Type B pancreatic cell (in vitro differentiated cells): ENCODE measurements at regions not wholly inside any gene's neighbourhood (a gene's known extent, or its start where the extent isn't known, plus 50 kb on each side); places are given as distances from the start of the nearest gene placed in this dataset.

Source experiments
- DNase-seq: peaks from one replicate; pipeline ENCODE4 v3.0.0; 2021; ENCODE audit warnings: mixed read lengths; ENCODE audit not compliant: unreplicated experiment; ENCODE audit errors: extremely low spot score
- H3K27ac Mint-ChIP-seq: 2 replicates; pipeline ENCODE4 v1.8.0; 2021; ENCODE audit warnings: mild to moderate bottlenecking, mixed read lengths
- H3K27me3 Mint-ChIP-seq: 2 replicates; pipeline ENCODE4 v1.8.0; 2021; ENCODE audit warnings: mixed read lengths
- H3K36me3 Mint-ChIP-seq: 2 replicates; pipeline ENCODE4 v1.8.0; 2021; ENCODE audit warnings: mixed read lengths
- H3K4me1 Mint-ChIP-seq: one replicate; pipeline ENCODE4 v1.8.0; 2021; ENCODE audit warnings: mixed read lengths; ENCODE audit not compliant: unreplicated experiment
- H3K4me3 Mint-ChIP-seq: 2 replicates; pipeline ENCODE4 v1.8.0; 2021; ENCODE audit warnings: mild to moderate bottlenecking, mixed read lengths
- H3K9me3 Mint-ChIP-seq: 2 replicates; pipeline ENCODE4 v1.8.0; 2021; ENCODE audit warnings: mixed read lengths
- TF ChIP-seq, protein P1 (sequence below): fragments of 200-600 bp; sonication (generic); conservative IDR thresholded peaks from 2 replicates; pipeline ENCODE4 v1.5.0; 2021; ENCODE audit warnings: antibody characterized with exemption, mild to moderate bottlenecking

- no peak for DNase-seq
- Mint-ChIP-seq H3K4me3 (no peak overlapping the region), H3K36me3 (no peaks in the 10 kb centered on the region), H3K27ac (no peak overlapping the region), H3K9me3 (peaks cover 7% of the 10 kb centered on the region), H3K27me3 (no peaks in the 10 kb centered on the region), H3K4me1 (peaks cover 10% of the 10 kb centered on the region)
- TF ChIP-seq, protein P1, sequence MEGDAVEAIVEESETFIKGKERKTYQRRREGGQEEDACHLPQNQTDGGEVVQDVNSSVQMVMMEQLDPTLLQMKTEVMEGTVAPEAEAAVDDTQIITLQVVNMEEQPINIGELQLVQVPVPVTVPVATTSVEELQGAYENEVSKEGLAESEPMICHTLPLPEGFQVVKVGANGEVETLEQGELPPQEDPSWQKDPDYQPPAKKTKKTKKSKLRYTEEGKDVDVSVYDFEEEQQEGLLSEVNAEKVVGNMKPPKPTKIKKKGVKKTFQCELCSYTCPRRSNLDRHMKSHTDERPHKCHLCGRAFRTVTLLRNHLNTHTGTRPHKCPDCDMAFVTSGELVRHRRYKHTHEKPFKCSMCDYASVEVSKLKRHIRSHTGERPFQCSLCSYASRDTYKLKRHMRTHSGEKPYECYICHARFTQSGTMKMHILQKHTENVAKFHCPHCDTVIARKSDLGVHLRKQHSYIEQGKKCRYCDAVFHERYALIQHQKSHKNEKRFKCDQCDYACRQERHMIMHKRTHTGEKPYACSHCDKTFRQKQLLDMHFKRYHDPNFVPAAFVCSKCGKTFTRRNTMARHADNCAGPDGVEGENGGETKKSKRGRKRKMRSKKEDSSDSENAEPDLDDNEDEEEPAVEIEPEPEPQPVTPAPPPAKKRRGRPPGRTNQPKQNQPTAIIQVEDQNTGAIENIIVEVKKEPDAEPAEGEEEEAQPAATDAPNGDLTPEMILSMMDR = no peak
Measured at GRCh38 chr10:3446221-3446620, 273.6 kb upstream of the PITRM1 start.

GRCh38 chr10:3445648-3446047, 273.1 kb upstream of the PITRM1 start:
- Mint-ChIP-seq H3K27ac (no peak overlapping the region), H3K4me1 (peaks cover 10% of the 10 kb centered on the region), H3K9me3 (peaks cover 7% of the 10 kb centered on the region), H3K27me3 (no peaks in the 10 kb centered on the region), H3K4me3 (no peak overlapping the region), H3K36me3 (no peaks in the 10 kb centered on the region)
- TF ChIP-seq, protein P1 = no peak
- DNase-seq = no peak

GRCh38 chr10:3442451-3442990, 269.9 kb upstream of the PITRM1 start:
- Mint-ChIP-seq H3K27me3 (no peaks in the 10 kb centered on the region), H3K4me1 (peaks cover 10% of the 10 kb centered on the region), H3K36me3 (no peaks in the 10 kb centered on the region), H3K9me3 (peaks cover 7% of the 10 kb centered on the region), H3K4me3 (no peak overlapping the region), H3K27ac (no peak overlapping the region)
- no peak for DNase-seq
- TF ChIP-seq, protein P1 = no peak

GRCh38 chr10:3439183-3439582, 266.6 kb upstream of the PITRM1 start:
- no peak overlapping the region for H3K4me3 Mint-ChIP-seq
- TF ChIP-seq, protein P1 = no peak
- no peak overlapping the region for H3K27ac Mint-ChIP-seq
- no peaks in the 10 kb centered on the region for H3K27me3 Mint-ChIP-seq
- no peaks in the 10 kb centered on the region for H3K36me3 Mint-ChIP-seq
- peaks cover 7% of the 10 kb centered on the region for H3K9me3 Mint-ChIP-seq
- no peaks in the 10 kb centered on the region for H3K4me1 Mint-ChIP-seq
- DNase-seq = no peak

- DNase-seq = no peak
- Mint-ChIP-seq H3K9me3 (peaks cover 7% of the 10 kb centered on the region), H3K36me3 (no peaks in the 10 kb centered on the region), H3K27me3 (no peaks in the 10 kb centered on the region), H3K4me1 (no peaks in the 10 kb centered on the region), H3K4me3 (no peak overlapping the region), H3K27ac (no peak overlapping the region)
- TF ChIP-seq, protein P1 = no peak
Measured at GRCh38 chr10:3438606-3439005, 266.0 kb upstream of the PITRM1 start.

DNA sequence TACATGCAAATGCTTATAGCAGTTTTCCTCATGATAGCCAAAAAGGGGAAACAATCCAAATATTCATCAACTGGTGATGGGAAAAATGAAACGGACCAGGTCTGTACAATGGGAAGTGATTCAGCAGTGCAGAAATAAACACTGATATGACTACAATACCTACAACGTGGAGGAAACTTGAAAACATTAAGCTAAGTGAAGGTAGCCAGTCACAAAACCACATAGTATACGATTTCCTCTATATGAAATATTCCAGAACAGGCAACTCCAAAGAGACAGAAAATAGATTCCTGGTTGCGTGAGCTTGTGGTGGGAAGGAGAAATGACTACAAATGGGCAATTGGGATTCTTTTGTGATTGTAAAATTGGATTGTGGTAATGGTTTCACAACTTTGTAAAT, 263.1 kb upstream of the PITRM1 start:
- Mint-ChIP-seq H3K9me3 (peaks cover 3% of the 10 kb centered on the region), H3K27ac (no peak overlapping the region), H3K4me1 (no peaks in the 10 kb centered on the region), H3K27me3 (no peaks in the 10 kb centered on the region), H3K36me3 (peaks cover 6% of the 10 kb centered on the region), H3K4me3 (no peak overlapping the region)
- DNase-seq = no peak
- TF ChIP-seq, protein P1 = no peak
